ENCODE measurements at regions not wholly inside any gene's neighbourhood (a gene's known extent, or its start where the extent isn't known, plus 50 kb on each side); places are given as distances from the start of the nearest gene placed in this dataset.
"Not testable (repeated sequence)": the region's sequence is repeated elsewhere in the genome, so short reads cannot be mapped to it uniquely, and the experiment has no call there.

GRCh38 chr2:75870133-75870532 lies 159.4 kb upstream of the GCFC2 start:
- DNase-seq = no peak

DNA sequence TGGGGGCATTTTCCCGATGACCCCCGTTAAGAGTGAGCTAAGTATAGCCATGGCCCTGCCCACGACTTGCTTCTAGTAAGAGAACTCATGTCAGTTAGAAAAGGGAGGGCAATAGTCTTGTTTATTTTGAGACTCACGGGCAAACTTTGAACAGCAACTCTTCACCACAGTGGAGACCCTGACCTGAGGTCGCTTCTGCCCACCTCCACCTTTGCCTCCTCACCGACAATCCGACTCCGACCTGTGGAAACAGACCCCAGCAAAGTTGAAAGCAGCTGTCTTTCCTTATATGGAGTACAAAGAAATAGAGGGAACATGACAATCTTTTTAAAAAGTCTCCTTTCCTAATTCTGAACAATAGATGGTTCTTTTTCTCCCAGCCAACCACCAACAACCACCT lies 155.0 kb upstream of the GCFC2 start:
- no peak for DNase-seq

DNA sequence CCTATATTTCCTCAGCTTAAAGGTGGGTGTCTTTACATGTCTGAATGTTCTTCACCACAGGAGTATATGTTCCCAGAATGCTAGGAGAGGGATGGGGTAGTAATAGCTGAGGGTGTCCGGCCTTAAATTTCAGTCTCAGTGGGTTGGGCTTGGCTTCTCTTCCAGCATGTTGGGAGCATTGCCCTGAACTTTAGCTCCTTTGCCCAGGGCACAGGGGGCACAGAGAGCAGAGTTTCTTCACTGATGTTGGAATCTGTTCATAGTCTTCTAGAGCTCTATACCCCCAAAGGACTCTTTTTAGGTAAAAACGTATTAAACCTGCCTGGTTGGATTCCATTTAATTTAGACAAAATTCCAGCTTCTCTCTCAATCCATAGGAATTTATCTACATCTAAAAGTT lies 154.4 kb upstream of the GCFC2 start:
- no peak for DNase-seq

DNA sequence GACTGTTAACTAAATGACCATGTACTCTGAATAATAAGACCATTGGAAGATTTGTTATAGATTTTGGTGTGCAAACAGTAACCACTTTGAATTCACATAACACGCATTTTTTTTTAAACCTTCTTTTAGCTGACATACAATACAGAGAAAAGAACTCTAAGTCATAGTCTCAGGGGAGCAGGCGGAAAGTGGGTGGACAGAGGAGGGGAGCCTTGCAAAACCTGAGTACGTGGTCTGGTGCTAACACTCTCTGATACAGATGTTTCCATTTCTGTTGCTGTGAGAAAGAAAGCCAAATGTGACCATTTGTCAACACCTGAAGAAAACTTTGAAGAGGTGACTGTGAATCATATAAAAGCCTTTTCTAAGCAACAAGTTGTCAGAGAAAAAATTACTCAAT lies 151.8 kb upstream of the GCFC2 start:
- no peak for DNase-seq

DNA sequence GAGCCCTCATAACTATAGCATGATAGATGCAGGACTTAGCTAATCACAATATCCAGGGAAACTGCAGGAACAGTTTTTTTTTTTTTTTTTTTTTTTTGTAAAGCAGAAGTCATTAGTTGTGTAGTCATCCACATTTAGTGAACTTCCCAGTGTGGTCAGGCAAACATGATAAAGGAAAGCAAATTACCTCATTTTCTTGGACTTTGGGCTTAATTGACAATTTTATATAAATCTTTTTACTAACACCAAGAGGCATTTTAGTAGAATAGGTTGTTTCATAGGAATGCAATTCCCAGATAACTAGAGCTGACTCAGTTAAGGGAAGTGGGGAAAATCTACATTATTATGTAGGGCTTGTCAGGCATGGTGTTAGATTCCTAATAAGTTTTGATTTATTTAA lies 142.7 kb upstream of the GCFC2 start:
- DNase-seq = no peak

DNA sequence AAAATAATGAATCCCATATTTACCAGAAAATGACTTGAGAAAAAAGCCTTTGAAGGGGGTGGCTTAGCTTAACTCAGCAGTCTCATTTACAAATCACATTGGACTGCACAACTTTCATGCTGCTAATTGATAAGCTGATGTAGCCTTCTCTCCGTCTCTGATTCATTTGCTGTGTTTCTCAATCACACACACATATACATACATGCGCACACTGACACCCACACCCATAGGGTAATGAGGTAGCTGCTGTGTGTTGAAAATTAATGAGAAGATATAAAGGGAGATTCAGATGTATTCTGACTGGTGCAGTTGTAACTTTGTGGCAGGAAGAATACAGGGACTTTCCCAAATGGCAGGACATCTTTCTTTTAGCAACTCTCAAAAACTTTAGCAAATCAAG lies 141.9 kb upstream of the GCFC2 start:
- no peak for DNase-seq

DNA sequence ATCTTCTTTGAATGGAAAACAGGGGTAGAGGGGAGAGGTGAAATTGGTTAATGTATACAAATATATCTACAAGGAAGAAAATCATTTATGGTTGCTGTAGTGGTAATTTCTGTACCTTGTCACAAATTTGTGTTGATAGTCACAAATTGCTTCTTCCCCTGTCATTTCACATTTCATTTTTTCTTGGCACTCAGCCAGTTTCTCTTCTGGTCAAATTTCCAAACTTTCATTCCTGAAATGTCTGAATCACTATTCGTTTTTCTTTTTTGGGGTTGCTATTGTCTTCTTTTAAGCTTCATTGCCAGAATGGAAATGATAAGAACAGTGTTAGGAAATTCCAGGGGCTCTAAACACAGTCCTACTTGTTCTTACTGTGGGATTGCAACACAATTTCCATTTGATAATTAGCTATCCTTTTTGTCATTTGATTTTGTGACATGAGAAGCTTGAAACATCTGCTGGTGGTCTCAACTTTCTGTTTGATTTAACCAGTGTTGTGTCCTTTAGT lies 136.0 kb upstream of the GCFC2 start:
- DNase-seq = no peak

DNA sequence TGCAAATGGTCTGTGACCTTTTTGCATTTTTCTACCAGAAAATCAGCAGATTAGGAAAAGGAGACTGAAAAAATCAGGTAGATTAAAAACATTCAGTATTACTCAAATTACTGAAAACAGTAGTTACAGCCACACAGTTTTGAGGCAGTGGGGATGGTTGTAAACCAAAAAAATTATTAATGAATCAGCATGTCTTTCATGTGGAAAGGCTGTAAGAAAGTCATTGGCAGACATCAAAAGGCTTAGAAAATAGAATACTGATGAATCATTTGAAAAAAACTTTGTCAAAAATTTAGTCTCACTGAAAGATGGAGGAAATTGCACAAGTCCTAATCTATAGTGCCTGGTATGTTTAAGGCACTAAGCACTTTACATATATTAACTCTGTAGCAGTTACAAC lies 133.9 kb upstream of the GCFC2 start:
- no peak for DNase-seq

DNA sequence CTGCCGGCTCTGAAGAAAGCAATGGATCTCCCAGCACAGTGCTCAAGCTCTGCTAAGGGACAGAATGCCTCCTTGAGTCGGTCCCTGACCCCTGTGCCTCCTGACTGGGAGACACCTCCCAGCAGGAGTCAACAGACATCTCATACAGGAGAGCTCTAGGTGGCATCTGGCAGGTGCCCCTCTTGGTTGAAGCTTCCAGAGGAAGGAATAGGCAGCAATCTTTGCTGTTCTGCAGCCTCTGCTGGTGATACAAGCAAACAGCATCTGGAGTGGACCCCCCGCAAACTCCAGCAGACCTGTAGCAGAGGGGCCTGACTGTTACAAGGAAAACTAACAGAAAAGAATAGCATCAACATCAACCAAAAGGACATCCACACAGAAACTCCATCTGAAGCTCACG lies 123.9 kb upstream of the GCFC2 start:
- DNase-seq = not testable (repeated sequence)

DNA sequence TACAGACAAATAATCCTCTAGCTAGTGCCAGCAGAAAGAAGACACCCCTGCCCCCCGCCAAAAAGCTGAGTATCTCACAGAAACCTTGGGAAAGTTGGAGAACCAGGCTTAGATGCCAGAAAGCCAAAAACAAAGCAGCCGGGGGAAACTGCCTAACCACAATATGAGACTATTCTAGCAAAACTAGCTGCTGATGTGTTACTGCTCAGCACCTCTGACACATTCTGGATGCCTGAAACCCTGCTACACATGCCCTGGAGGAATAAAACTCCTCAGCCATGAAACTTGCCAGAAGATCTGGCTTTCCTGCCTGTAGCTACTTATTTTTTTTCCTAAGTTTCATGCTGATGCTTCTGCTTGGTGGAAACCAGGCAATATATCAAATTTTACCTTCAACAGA lies 122.7 kb upstream of the GCFC2 start:
- no peak for DNase-seq

DNA sequence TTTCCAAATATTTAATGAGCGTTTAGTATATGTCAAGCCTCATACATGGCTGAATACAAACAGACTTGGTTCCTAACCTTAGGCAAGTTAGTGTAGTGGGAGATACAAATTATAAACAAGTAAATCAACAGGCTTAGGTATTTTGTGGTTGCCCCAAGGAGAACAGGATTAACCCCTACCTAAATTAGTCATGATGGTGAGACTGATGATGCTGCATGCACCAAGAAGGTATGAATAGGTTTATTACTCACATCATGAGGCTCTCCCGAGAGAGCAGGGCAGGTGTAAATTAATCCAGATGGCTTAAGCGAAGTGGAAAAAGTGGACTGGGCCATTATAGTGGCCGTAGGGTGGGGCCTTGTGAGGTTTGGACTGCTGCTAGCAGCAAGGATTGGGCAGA lies 118.1 kb upstream of the GCFC2 start:
- DNase-seq = no peak

- DNase-seq = not testable (repeated sequence)
Observed at GRCh38 chr2:75823515-75823914, 112.8 kb upstream of the GCFC2 start.

DNA sequence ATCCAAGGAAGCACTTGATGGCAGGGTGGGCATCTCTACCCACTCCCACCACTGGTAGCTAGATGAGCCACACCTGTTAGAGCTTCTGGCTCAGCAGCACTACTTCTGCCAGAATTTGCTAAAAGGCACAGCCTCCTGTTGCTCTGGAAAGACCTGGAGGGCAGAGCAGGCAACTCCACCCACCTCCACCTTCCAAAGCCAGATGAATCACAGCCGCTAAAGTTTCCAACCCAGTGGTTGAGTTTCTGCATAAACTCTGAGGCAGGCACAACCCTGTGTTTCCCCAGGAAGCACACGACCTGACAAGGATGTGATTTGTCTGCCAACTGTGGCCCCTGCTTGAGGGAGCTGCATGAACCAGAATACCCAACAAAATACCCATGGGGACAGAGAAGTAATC lies 111.6 kb upstream of the GCFC2 start:
- DNase-seq = no peak

- DNase-seq = no peak
Observed at GRCh38 chr2:75820693-75821092, 110.0 kb upstream of the GCFC2 start.

DNA sequence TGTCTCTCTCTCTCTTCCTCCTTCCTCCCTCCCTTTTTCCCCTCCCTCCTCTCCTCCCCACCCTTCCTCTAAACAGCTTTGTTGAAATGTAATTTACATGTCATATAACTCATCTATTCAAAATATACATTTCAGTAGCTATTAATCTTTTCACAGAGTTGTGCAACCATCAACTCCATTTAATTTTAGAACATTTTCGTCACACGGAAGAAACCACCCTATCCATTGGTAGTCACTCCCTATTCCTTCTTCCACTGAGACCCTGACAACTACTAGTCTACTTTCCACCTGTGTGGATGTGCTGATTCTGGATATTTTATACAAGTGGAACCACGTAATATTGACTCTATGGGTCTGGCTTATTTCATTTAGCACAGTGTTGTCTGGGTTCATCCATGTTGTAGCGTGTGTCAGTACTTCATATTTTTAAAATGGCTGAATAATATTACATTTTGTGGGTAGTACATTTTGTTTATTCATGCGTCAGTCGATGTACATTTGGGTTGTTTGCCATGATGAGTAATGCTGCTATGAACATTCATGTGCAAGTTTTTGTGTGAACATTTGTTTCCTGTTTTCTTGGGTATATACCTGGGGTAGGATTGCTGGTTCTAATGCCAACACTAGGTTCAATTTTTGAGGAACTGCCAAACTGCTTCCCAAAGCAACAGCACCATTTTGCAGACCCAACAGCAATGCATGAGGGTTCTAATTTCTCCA lies 100.1 kb upstream of the GCFC2 start:
- no peak for DNase-seq

DNA sequence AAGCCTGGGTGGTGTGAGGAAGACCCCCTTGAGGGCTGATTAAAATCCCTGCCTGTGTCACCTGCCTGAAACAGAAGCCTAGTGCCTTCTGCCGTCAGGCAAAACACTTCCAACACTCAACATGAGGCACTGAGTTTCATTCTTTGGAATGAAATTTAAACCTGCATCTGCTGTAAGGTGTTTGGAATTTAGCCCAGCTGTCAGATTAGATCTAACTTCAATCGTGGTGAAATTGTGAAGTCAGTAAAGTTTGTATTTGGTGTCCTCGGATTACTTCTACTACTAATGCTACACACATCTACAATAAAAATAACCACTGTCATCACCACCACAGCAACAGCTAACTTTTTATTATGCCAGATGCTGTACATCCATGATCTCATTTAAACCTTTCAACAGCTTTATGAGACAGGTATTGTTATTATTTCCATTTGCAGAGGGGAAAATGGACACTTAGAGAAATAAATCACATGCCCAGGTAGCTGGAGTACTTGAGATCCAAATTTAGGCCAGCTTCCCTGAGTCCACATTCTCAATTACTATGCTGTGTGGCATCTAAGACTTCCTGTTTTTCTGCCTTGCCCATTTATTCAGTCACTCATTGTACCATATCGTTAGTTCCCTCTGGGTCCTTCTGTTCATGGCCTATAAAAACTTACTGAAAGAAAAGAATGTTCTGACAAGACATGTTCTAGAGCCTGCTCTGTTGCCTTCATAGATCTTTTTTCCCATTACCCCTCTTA lies 98.2 kb upstream of the GCFC2 start:
- DNase-seq = no peak

DNA sequence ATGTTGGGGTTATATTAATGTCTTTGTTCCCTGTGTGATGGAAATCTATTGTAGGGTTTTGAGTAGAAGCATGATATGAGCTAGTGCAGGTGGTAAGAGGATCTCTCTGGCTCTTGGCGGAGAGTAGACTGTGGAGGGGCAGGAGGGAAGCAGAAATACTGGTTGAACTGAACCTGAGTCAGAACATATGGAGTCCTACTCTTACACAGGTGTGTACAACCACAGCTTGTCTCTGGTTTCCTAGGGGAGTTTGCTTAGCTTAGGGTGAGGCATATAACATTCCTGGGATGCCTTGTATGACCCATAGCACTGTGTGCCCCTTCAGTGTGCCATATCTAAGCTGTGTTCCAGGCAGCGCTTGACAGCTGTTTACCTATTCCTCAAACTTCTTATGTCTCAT lies 97.3 kb upstream of the GCFC2 start:
- no peak for DNase-seq

GRCh38 chr2:75801234-75801982 lies 90.7 kb upstream of the GCFC2 start:
- DNase-seq = no peak

GRCh38 chr2:75800456-75800855 lies 89.7 kb upstream of the GCFC2 start:
- DNase-seq = no peak

GRCh38 chr2:75799859-75800258 lies 89.1 kb upstream of the GCFC2 start:
- DNase-seq = no peak

DNA sequence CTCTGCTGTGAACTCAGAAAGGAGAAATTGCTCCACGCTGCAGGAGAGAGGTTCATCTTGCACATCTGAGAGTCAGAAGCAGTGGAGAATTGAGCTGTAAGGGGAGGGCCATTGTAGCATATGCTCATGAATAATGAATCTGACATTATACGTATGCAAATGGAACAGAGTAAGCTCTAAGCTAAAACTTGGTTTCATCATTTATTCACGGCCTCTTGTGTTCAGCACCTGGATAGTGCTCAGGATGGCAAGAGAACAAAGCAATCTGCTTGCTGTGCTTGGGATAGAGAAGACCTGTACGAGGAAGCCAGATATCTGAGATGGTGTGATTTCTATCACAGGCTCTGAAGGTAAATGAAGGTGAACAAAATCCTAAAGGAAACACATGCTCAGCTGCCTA lies 87.9 kb upstream of the GCFC2 start:
- no peak for DNase-seq

GRCh38 chr2:75792996-75793395 lies 82.3 kb upstream of the GCFC2 start:
- DNase-seq = no peak

- DNase-seq = no peak
Observed at GRCh38 chr2:75792146-75792545, 81.4 kb upstream of the GCFC2 start.

Data from activated CD8-positive, alpha-beta memory T cell treated with anti-CD3 and anti-CD28 coated beads for 24 hours (primary cell).